ENCODE measurements at regions not wholly inside any gene's neighbourhood (a gene's known extent, or its start where the extent isn't known, plus 50 kb on each side); places are given as distances from the start of the nearest gene placed in this dataset.

GRCh38 chr9:23326597-23326996, 499.4 kb downstream of the ELAVL2 start:
- H3K4me3 Mint-ChIP-seq: no peak overlapping the region
- H3K9me3 Mint-ChIP-seq: peaks cover 3 to 27% of the 10 kb centered on the region in 2 donors
- ATAC-seq (replicated peaks in 1 of 2) (no peak), DNase-seq (no peak)
- no peak overlapping the region for H3K27ac Mint-ChIP-seq
- no peaks in the 10 kb centered on the region for H3K36me3 Mint-ChIP-seq (ENCODE audit: insufficient read depth in 2 of 2)
- no peaks in the 10 kb centered on the region for H3K27me3 Mint-ChIP-seq (ENCODE audit: low read depth)
- no peaks in the 10 kb centered on the region for H3K4me1 Mint-ChIP-seq (ENCODE audit: low read depth)

DNA sequence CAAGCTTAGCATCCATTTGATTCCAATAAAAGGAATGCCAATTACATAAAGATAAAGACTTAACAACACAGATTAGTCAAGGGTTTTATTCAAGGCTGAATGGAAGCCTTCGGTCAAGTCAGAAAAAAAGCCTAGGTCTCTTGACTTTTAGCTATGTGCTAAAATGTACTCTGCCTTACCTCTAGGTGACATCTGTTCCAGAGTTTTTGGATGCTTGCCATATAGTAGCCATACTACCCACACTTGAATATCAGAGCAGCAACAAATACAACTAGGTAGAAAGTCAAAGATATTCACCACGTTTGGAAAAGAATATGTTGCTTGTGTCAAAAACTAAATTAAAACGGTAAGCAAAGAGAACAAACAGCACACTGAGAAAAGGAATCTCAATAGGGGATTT, 484.7 kb downstream of the ELAVL2 start:
- Mint-ChIP-seq H3K27me3 (ENCODE audit: low read depth) (no peaks in the 10 kb centered on the region), H3K9me3 (peaks cover 4 to 10% of the 10 kb centered on the region in 2 donors), H3K4me3 (no peak overlapping the region), H3K27ac (no peak overlapping the region), H3K36me3 (ENCODE audit: insufficient read depth in 2 of 2) (no peaks in the 10 kb centered on the region), H3K4me1 (ENCODE audit: low read depth) (no peaks in the 10 kb centered on the region)
- ATAC-seq (replicated peaks in 1 of 2) (no peak), DNase-seq (no peak)

DNA sequence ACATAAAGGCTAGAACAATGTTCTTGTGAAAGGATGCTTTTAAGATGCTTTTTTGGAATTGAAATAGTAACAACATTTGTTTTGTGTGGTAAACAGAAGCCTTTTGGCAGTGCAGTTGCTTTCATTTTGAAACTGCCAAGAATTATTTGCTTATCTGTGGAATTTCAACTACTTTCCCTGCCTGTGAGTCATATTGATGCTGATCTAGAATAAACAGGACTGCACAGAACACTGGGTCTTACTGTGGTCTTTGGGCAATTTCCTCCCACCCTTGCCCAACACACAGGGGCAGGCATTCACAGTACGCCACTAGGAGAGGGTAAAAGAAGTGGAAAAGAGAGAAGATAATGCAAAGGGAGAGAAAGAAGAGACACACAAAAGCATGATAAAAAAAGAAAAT, 483.7 kb downstream of the ELAVL2 start:
- H3K4me1 Mint-ChIP-seq (ENCODE audit: low read depth): no peaks in the 10 kb centered on the region
- no peak overlapping the region for H3K27ac Mint-ChIP-seq

GRCh38 chr9:23343226-23343625, 482.8 kb downstream of the ELAVL2 start:
- H3K27ac Mint-ChIP-seq: no peak overlapping the region

More for the DNA sequence above, 483.7 kb downstream of the ELAVL2 start:
- DNase-seq (no peak), ATAC-seq (replicated peaks in 1 of 2) (no peak)
- H3K27me3 Mint-ChIP-seq (ENCODE audit: low read depth): no peaks in the 10 kb centered on the region
- no peaks in the 10 kb centered on the region for H3K36me3 Mint-ChIP-seq (ENCODE audit: insufficient read depth in 2 of 2)
- peaks cover 4 to 10% of the 10 kb centered on the region in 2 donors for H3K9me3 Mint-ChIP-seq
- H3K4me3 Mint-ChIP-seq: no peak overlapping the region

GRCh38 chr9:23361096-23361495, 464.9 kb downstream of the ELAVL2 start:
- Mint-ChIP-seq H3K9me3 (peaks cover 7 to 13% of the 10 kb centered on the region in 2 donors), H3K36me3 (ENCODE audit: insufficient read depth in 2 of 2) (peaks cover 0 to 2% of the 10 kb centered on the region in 2 donors), H3K4me3 (no peak overlapping the region), H3K4me1 (ENCODE audit: low read depth) (no peaks in the 10 kb centered on the region), H3K27ac (no peak overlapping the region), H3K27me3 (ENCODE audit: low read depth) (no peaks in the 10 kb centered on the region)
- DNase-seq (no peak), ATAC-seq (replicated peaks in 1 of 2) (no peak)

More at GRCh38 chr9:23343226-23343625, 482.8 kb downstream of the ELAVL2 start:
- Mint-ChIP-seq H3K4me3 (no peak overlapping the region), H3K9me3 (peaks cover 5 to 12% of the 10 kb centered on the region in 2 donors), H3K27me3 (ENCODE audit: low read depth) (no peaks in the 10 kb centered on the region), H3K4me1 (ENCODE audit: low read depth) (no peaks in the 10 kb centered on the region), H3K36me3 (ENCODE audit: insufficient read depth in 2 of 2) (no peaks in the 10 kb centered on the region)
- DNase-seq: no peak
- ATAC-seq (replicated peaks in 1 of 2): no peak

DNA sequence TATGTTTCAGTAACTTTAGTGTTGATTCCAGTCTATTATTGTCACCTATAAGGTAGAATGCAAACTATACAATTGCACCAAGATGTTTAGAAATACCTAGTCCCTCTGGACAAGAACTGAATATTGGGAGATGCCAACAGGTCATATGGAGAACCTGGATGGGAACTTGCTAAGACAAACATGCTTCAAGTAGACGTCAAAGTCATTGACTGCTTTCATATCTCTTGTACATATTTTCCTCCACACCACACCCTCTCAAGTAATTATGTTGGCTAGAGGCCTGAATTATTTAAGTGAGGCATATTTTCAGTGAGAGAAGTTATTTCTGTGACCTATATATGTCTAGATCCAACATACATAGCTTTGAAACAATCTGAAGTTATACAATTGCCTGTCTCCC, 453.3 kb downstream of the ELAVL2 start:
- no peak overlapping the region for H3K4me3 Mint-ChIP-seq
- no peaks in the 10 kb centered on the region for H3K27me3 Mint-ChIP-seq (ENCODE audit: low read depth)
- DNase-seq (no peak), ATAC-seq (replicated peaks in 1 of 2) (no peak)
- H3K36me3 Mint-ChIP-seq (ENCODE audit: insufficient read depth in 2 of 2): peaks cover 0 to 2% of the 10 kb centered on the region in 2 donors
- H3K27ac Mint-ChIP-seq: no peak overlapping the region
- H3K4me1 Mint-ChIP-seq (ENCODE audit: low read depth): no peaks in the 10 kb centered on the region
- H3K9me3 Mint-ChIP-seq: peaks cover 2 to 13% of the 10 kb centered on the region in 2 donors

DNA sequence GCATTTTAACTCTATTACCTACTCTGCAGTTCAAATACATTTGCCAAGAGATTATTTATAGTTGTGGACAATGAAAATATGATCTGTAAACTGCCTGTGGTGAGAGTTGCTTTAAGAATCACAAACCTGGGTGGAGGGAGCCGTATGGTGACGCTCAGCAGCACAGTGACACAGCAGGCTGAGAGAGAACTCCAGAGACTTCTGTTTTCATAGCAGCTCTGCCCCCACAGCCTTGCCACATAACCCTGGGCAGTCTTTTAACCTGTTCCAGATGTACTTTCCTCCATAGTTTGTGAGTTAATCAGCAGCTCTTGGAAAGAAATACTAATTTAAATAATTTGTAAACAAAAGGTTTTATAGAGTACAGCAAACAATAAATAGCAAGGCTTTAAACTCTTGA, 450.5 kb downstream of the ELAVL2 start:
- Mint-ChIP-seq H3K27me3 (ENCODE audit: low read depth) (no peaks in the 10 kb centered on the region), H3K36me3 (ENCODE audit: insufficient read depth in 2 of 2) (no peaks in the 10 kb centered on the region), H3K4me1 (ENCODE audit: low read depth) (no peaks in the 10 kb centered on the region), H3K27ac (no peak overlapping the region), H3K9me3 (peaks cover 8 to 14% of the 10 kb centered on the region in 2 donors), H3K4me3 (no peak overlapping the region)
- ATAC-seq (replicated peaks in 1 of 2) (no peak), DNase-seq (no peak)

- DNase-seq (no peak), ATAC-seq (replicated peaks in 1 of 2) (no peak)
- Mint-ChIP-seq H3K27me3 (ENCODE audit: low read depth) (no peaks in the 10 kb centered on the region), H3K4me3 (no peak overlapping the region), H3K9me3 (peaks cover 10% of the 10 kb centered on the region in 2 donors), H3K4me1 (ENCODE audit: low read depth) (no peaks in the 10 kb centered on the region), H3K36me3 (ENCODE audit: insufficient read depth in 2 of 2) (no peaks in the 10 kb centered on the region), H3K27ac (no peak overlapping the region)
Measured at GRCh38 chr9:23379842-23380241, 446.2 kb downstream of the ELAVL2 start.

DNA sequence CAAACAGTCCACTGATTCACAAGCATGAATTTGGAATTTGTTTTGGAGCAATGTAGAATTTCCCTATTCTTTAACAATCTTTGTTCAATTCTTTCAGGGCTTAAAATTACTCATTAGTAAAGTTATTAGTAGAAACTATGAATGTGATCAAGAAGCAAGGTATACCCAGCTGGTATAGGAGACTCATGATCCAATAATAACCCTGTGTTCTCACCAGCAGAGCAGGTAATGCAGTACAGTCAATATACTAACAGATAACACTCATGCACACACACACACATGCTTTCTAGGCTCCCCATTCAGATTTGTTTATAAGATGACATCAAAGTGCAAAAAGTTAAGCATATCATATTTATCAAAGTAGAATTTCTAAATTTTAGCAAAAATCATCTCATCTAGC, 445.2 kb downstream of the ELAVL2 start:
- Mint-ChIP-seq H3K4me1 (ENCODE audit: low read depth) (no peaks in the 10 kb centered on the region), H3K27ac (no peak overlapping the region), H3K36me3 (ENCODE audit: insufficient read depth in 2 of 2) (no peaks in the 10 kb centered on the region), H3K4me3 (no peak overlapping the region), H3K9me3 (peaks cover 10 to 12% of the 10 kb centered on the region in 2 donors), H3K27me3 (ENCODE audit: low read depth) (no peaks in the 10 kb centered on the region)
- no peak for ATAC-seq (replicated peaks in 1 of 2)
- no peak for DNase-seq

DNA sequence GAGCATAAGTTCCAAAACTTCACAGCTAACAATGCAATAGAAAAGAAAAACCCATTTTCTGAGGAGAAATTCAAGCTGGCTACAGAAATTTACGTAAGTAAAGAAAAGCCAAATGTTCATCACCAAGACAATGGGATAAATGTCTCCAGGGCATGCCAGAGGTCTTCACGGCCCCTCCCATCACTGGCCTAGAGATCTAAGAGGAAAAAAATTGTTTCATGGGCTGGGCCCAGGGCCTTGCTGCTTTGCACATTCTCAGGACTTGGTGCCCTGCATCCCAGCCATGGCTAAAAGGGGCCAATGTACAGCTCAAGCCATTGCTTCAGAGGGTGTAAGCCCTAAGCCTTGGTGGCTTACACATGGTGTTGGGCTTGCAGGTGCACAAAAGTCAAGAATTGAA, 443.6 kb downstream of the ELAVL2 start:
- Mint-ChIP-seq H3K27ac (no peak overlapping the region), H3K4me1 (ENCODE audit: low read depth) (no peaks in the 10 kb centered on the region), H3K27me3 (ENCODE audit: low read depth) (no peaks in the 10 kb centered on the region), H3K36me3 (ENCODE audit: insufficient read depth in 2 of 2) (no peaks in the 10 kb centered on the region), H3K9me3 (peaks cover 9 to 10% of the 10 kb centered on the region in 2 donors), H3K4me3 (no peak overlapping the region)
- ATAC-seq (replicated peaks in 1 of 2) (no peak), DNase-seq (no peak)

GRCh38 chr9:23394189-23394588, 431.9 kb downstream of the ELAVL2 start:
- Mint-ChIP-seq H3K4me3 (no peak overlapping the region), H3K4me1 (ENCODE audit: low read depth) (no peaks in the 10 kb centered on the region), H3K27ac (no peak overlapping the region), H3K36me3 (ENCODE audit: insufficient read depth in 2 of 2) (no peaks in the 10 kb centered on the region), H3K9me3 (peaks cover 4 to 8% of the 10 kb centered on the region in 2 donors), H3K27me3 (ENCODE audit: low read depth) (no peaks in the 10 kb centered on the region)
- ATAC-seq (replicated peaks in 1 of 2): no peak
- DNase-seq: no peak

GRCh38 chr9:23408874-23409273, 417.2 kb downstream of the ELAVL2 start:
- H3K36me3 Mint-ChIP-seq (ENCODE audit: insufficient read depth in 2 of 2): peaks cover 0 to 1% of the 10 kb centered on the region in 2 donors
- no peak for ATAC-seq (replicated peaks in 1 of 2)
- H3K4me1 Mint-ChIP-seq (ENCODE audit: low read depth): no peaks in the 10 kb centered on the region
- no peak overlapping the region for H3K27ac Mint-ChIP-seq
- no peak overlapping the region for H3K4me3 Mint-ChIP-seq
- no peak for DNase-seq
- H3K27me3 Mint-ChIP-seq (ENCODE audit: low read depth): no peaks in the 10 kb centered on the region
- peaks cover 8 to 10% of the 10 kb centered on the region in 2 donors for H3K9me3 Mint-ChIP-seq

- Mint-ChIP-seq H3K27ac (no peak overlapping the region), H3K36me3 (ENCODE audit: insufficient read depth in 2 of 2) (peaks cover 0 to 1% of the 10 kb centered on the region in 2 donors), H3K27me3 (ENCODE audit: low read depth) (no peaks in the 10 kb centered on the region), H3K9me3 (peaks cover 7 to 13% of the 10 kb centered on the region in 2 donors), H3K4me3 (no peak overlapping the region), H3K4me1 (ENCODE audit: low read depth) (no peaks in the 10 kb centered on the region)
- DNase-seq (no peak), ATAC-seq (replicated peaks in 1 of 2) (no peak)
Measured at GRCh38 chr9:23412046-23412445, 414.0 kb downstream of the ELAVL2 start.

GRCh38 chr9:23412458-23412857, 413.6 kb downstream of the ELAVL2 start:
- Mint-ChIP-seq H3K27ac (no peak overlapping the region), H3K27me3 (ENCODE audit: low read depth) (no peaks in the 10 kb centered on the region), H3K36me3 (ENCODE audit: insufficient read depth in 2 of 2) (peaks cover 0 to 1% of the 10 kb centered on the region in 2 donors), H3K9me3 (peaks cover 7 to 13% of the 10 kb centered on the region in 2 donors), H3K4me3 (no peak overlapping the region), H3K4me1 (ENCODE audit: low read depth) (no peaks in the 10 kb centered on the region)
- DNase-seq (no peak), ATAC-seq (replicated peaks in 1 of 2) (no peak)

Measured in activated T-cell treated with anti-CD3 and anti-CD28 coated beads, Interleukin-2, amount 50 U/mL, for 72 hours (primary cell).